NOMO-1 treated with DMSO at 0.1 percent for 48 hours (cell line): ENCODE measurements at regions not wholly inside any gene's neighbourhood (a gene's known extent, or its start where the extent isn't known, plus 50 kb on each side); places are given as distances from the start of the nearest gene placed in this dataset.

Source experiments
- DNase-seq: peaks from one replicate; lab custom pipeline; 2025; ENCODE audit not compliant: unreplicated experiment; lab: John Stamatoyannopoulos, UW

GRCh38 chr2:128380061-128380889 is 61.6 kb upstream of the HS6ST1 start:
- no peak for DNase-seq

GRCh38 chr2:128380961-128381938 is 62.6 kb upstream of the HS6ST1 start:
- no peak for DNase-seq

- DNase-seq: no peak
Observed at GRCh38 chr2:128384446-128384845, 65.8 kb upstream of the HS6ST1 start.

- DNase-seq: no peak
Observed at GRCh38 chr2:128384956-128385355, 66.3 kb upstream of the HS6ST1 start.

GRCh38 chr2:128385365-128385764 is 66.7 kb upstream of the HS6ST1 start:
- no peak for DNase-seq

- DNase-seq: no peak
Observed at GRCh38 chr2:128386066-128386465, 67.4 kb upstream of the HS6ST1 start.

GRCh38 chr2:128388499-128388941 is 69.9 kb upstream of the HS6ST1 start:
- no peak for DNase-seq

- no peak for DNase-seq
Observed at GRCh38 chr2:128389388-128390086, 70.9 kb upstream of the HS6ST1 start.

- DNase-seq: no peak
Observed at GRCh38 chr2:128390256-128390990, 71.8 kb upstream of the HS6ST1 start.

- DNase-seq: no peak
Observed at GRCh38 chr2:128390991-128391630, 72.4 kb upstream of the HS6ST1 start.

- DNase-seq: no peak
Observed at GRCh38 chr2:128391679-128392078, 73.0 kb upstream of the HS6ST1 start.

- no peak for DNase-seq
Observed at GRCh38 chr2:128392207-128392606, 73.5 kb upstream of the HS6ST1 start.

- no peak for DNase-seq
Observed at GRCh38 chr2:128394007-128394730, 75.5 kb upstream of the HS6ST1 start.

- no peak for DNase-seq
Observed at GRCh38 chr2:128395196-128395595, 76.5 kb upstream of the HS6ST1 start.

- DNase-seq: no peak
Observed at GRCh38 chr2:128395640-128396499, 77.2 kb upstream of the HS6ST1 start.

GRCh38 chr2:128396500-128396891 is 77.8 kb upstream of the HS6ST1 start:
- DNase-seq: no peak

GRCh38 chr2:128396946-128397345 is 78.3 kb upstream of the HS6ST1 start:
- DNase-seq: no peak

GRCh38 chr2:128399256-128399655 is 80.6 kb upstream of the HS6ST1 start:
- DNase-seq: no peak
